K562 (cell line): ENCODE measurements at regions not wholly inside any gene's neighbourhood (a gene's known extent, or its start where the extent isn't known, plus 50 kb on each side); places are given as distances from the start of the nearest gene placed in this dataset.
"Not testable (repeated sequence)": the region's sequence is repeated elsewhere in the genome, so short reads cannot be mapped to it uniquely, and the experiment has no call there.

Experiments
- ATAC-seq: fragments of 200-7000 bp; cut with Tn5 transposase; 3 replicates; pipeline ENCODE4 v1.9.1; 2020; ENCODE audit warnings: moderate library complexity
- BruUV-seq: library from RNA; stranded (reverse); fragments of 400-500 nt; replicated peaks from 2 replicates; lab custom pipeline; 2021; lab: Mats Ljungman, UMichigan
- CTCF ChIA-PET: fragments of 300-600 bp; formaldehyde crosslinking; extraction: SDS; loops from one replicate; lab custom pipeline; 2021; ENCODE audit warnings: low intra/inter-chr PET ratio; lab: Yijun Ruan, JAX
- POLR2A ChIA-PET: fragments of 300-600, 350-650 bp; sonication (Branson Sonifier 250); formaldehyde crosslinking; extraction: SDS; loops from one replicate; lab custom pipeline; 2021; ENCODE audit warnings: antibody characterized with exemption, inconsistent platforms; lab: Yijun Ruan, JAX
- DNase-seq, 4 experiments: peaks; one replicate each; pipeline versions ENCODE4 v3.0.0 to v3.0.0-alpha.2; 2011 to 2018; ENCODE audit warnings: low spot score in 3 of 4, mixed read lengths in 3 of 4; ENCODE audit errors: extremely low read depth in 1 of 4
- FAIRE-seq: peaks from 2 replicates; lab custom pipeline; 2011; peaks lifted over from hg19 to GRCh38; lab: Jason Lieb, UNC
- H2AFZ ChIP-seq: 2 replicates; pipeline ENCODE4 v1.6.0; 2011; ENCODE audit warnings: low read depth, low read length, control low read depth, inconsistent platforms
- H3K27ac ChIP-seq: fragments of 200-600 bp; 3 replicates; pipeline ENCODE4 v1.8.0; 2011; ENCODE audit warnings: low read depth, mild to moderate bottlenecking, control low read depth, inconsistent platforms, low read length, moderate library complexity, mixed read lengths; ENCODE audit errors: extremely low read depth
- H3K27me3 ChIP-seq, 2 experiments: fragments of 300-600 bp in 1 of 2; 2 replicates in 1 of 2; 3 replicates in 1 of 2; pipeline versions ENCODE4 v1.6.0 to v1.8.0; 2011; ENCODE audit warnings: inconsistent platforms in 2 of 2, low read length in 2 of 2, mild to moderate bottlenecking in 1 of 2, mixed read lengths in 1 of 2, moderate library complexity in 1 of 2; ENCODE audit not compliant: control insufficient read depth in 2 of 2, insufficient read depth in 2 of 2
- H3K36me3 ChIP-seq: fragments of 300-600 bp; 3 replicates; pipeline ENCODE4 v1.8.0; 2011; ENCODE audit warnings: mild to moderate bottlenecking, low read length, inconsistent platforms; ENCODE audit not compliant: control insufficient read depth, insufficient read depth
- H3K4me1 ChIP-seq, 2 experiments: fragments of 200-600 bp in 1 of 2; replicated peaks in 1 of 2; 2 replicates in 1 of 2; 3 replicates in 1 of 2; pipeline versions ENCODE4 v1.5.1 to v1.8.0; 2011; ENCODE audit warnings: inconsistent platforms in 2 of 2, low read length in 2 of 2, mild to moderate bottlenecking in 1 of 2, mixed read lengths in 1 of 2, moderate library complexity in 1 of 2; ENCODE audit not compliant: control insufficient read depth in 2 of 2, insufficient read depth in 2 of 2
- H3K4me2 ChIP-seq: 2 replicates; pipeline ENCODE4 v1.6.1; 2011; ENCODE audit warnings: low read length, control low read depth, inconsistent platforms, mixed read lengths; ENCODE audit not compliant: insufficient read depth
- H3K4me3 ChIP-seq: fragments of 200-600 bp; sonication (generic), shearing (Covaris generic); 2 replicates; pipeline ENCODE4 v1.5.1; 2016; ENCODE audit warnings: control low read depth, inconsistent platforms
- H3K79me2 ChIP-seq: fragments of 200-600 bp; 3 replicates; pipeline ENCODE4 v1.8.0; 2011; ENCODE audit warnings: low read length, inconsistent platforms; ENCODE audit not compliant: control insufficient read depth, insufficient read depth
- H3K9ac ChIP-seq, 2 experiments: 2 replicates each; pipeline versions ENCODE4 v1.6.0 to v1.6.1; 2011; ENCODE audit warnings: low read depth in 2 of 2, low read length in 2 of 2, control low read depth in 1 of 2, inconsistent platforms in 1 of 2, mild to moderate bottlenecking in 1 of 2, mixed read lengths in 1 of 2; ENCODE audit not compliant: insufficient read depth in 1 of 2
- H3K9me1 ChIP-seq: one replicate; pipeline ENCODE4 v1.6.0; 2011; ENCODE audit warnings: inconsistent platforms, mild to moderate bottlenecking, low read length, moderate library complexity; ENCODE audit not compliant: control insufficient read depth, insufficient read depth
- H3K9me3 ChIP-seq: replicated peaks from 2 replicates; pipeline ENCODE4 v1.5.1; 2011; ENCODE audit warnings: low read depth, low read length, inconsistent platforms; ENCODE audit not compliant: control insufficient read depth, insufficient read depth
- H4K20me1 ChIP-seq: replicated peaks from 2 replicates; pipeline ENCODE4 v1.6.1; 2011; ENCODE audit warnings: low read length, inconsistent platforms, mixed read lengths; ENCODE audit not compliant: control insufficient read depth, insufficient read depth
- AFF1 ChIP-seq, 2 experiments: fragments of 450-650 bp; IDR thresholded peaks; 2 replicates each; pipeline ENCODE4 v1.6.1; 2018; ENCODE audit warnings: mild to moderate bottlenecking in 2 of 2, low read depth in 1 of 2; ENCODE audit not compliant: partially characterized antibody in 2 of 2
- WGBS: fragments of 100-300 bp; shearing (Covaris generic); methylation state at CpG from one replicate; pipeline ENCODE4 v1.1.6; 2016; ENCODE audit warnings: low coverage, mixed read lengths; ENCODE audit not compliant: insufficient coverage; ENCODE audit errors: missing lambda C conversion rate; 5-methylcytosine and 5-hydroxymethylcytosine counted together
- in situ Hi-C: fragments of 300-500 bp; cut with MboI; formaldehyde crosslinking; loops from 4 replicates; pipeline ENCODE4 v1.15.0; 2018; ENCODE audit warnings: inconsistent platforms, mixed read lengths
- intact Hi-C: fragments of 100-400 bp; cut with micrococcal nuclease; formaldehyde crosslinking; loops from 2 replicates; pipeline ENCODE4 v1.14.2; 2022

- H4K20me1 ChIP-seq, intact Hi-C loops, H3K27me3 ChIP-seq, DNase-seq, H3K4me3 ChIP-seq, H2AFZ ChIP-seq, H3K27ac ChIP-seq, in situ Hi-C loops, H3K36me3 ChIP-seq, FAIRE-seq, POLR2A ChIA-PET, H3K4me1 ChIP-seq, H3K9me1 ChIP-seq, H3K9ac ChIP-seq, H3K9me3 ChIP-seq, BruUV-seq, H3K79me2 ChIP-seq, CTCF ChIA-PET, H3K4me2 ChIP-seq, ATAC-seq: not testable (repeated sequence)
- 0% methylated on average over 2 of the region's 3 CpGs for WGBS
- TF ChIP-seq AFF1 (IDR thresholded peaks at IDR 0.05; ENCODE audit: low read depth in 1 of 2, partially characterized antibody in 2 of 2), result peak in 1 of 2 experiments; percentile 96
Observed at GRCh38 chr3:46772498-46772897, 54.8 kb upstream of the PRSS50 start.
